DOHH2 (cell line): ENCODE measurements at regions not wholly inside any gene's neighbourhood (a gene's known extent, or its start where the extent isn't known, plus 50 kb on each side); places are given as distances from the start of the nearest gene placed in this dataset.

ENCODE experiments used
- EZH2phosphoT487 ChIP-seq: fragments of 200-600 bp; sonication (generic); IDR thresholded peaks from 2 replicates; pipeline ENCODE4 v1.6.1; 2017; ENCODE audit warnings: borderline replicate concordance, mild to moderate bottlenecking, antibody characterized with exemption, low read length, moderate library complexity, mixed read lengths
- TF ChIP-seq, protein P1 (sequence below): fragments of 200-600 bp; sonication (generic); IDR thresholded peaks from one replicate; pipeline ENCODE4 v1.5.1; 2014; ENCODE audit warnings: antibody characterized with exemption, mild to moderate bottlenecking, low read depth, low read length; ENCODE audit not compliant: poor library complexity, severe bottlenecking

DNA sequence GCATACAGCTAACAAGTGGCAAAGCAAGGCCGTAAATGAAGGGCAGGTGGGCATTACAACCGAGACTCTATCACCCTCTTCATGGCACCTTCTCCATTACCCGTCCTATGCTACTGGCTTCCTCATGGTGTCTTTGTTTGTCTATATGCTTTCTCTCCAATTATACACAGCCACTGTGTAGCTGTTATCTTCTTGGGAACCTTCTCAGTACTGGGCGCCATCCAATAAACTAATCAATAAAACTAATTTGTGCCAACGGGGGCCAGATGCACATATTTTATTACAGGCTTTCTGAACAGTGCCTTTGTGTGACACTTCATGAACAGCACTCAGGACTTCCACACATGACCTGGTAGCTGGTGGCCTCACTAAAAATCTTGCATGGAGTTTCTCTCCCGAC lies 149.8 kb upstream of the PCSK2 start:
- TF ChIP-seq, protein P1, sequence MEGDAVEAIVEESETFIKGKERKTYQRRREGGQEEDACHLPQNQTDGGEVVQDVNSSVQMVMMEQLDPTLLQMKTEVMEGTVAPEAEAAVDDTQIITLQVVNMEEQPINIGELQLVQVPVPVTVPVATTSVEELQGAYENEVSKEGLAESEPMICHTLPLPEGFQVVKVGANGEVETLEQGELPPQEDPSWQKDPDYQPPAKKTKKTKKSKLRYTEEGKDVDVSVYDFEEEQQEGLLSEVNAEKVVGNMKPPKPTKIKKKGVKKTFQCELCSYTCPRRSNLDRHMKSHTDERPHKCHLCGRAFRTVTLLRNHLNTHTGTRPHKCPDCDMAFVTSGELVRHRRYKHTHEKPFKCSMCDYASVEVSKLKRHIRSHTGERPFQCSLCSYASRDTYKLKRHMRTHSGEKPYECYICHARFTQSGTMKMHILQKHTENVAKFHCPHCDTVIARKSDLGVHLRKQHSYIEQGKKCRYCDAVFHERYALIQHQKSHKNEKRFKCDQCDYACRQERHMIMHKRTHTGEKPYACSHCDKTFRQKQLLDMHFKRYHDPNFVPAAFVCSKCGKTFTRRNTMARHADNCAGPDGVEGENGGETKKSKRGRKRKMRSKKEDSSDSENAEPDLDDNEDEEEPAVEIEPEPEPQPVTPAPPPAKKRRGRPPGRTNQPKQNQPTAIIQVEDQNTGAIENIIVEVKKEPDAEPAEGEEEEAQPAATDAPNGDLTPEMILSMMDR = no peak
- no peak for TF ChIP-seq EZH2phosphoT487
